Prostate gland (tissue), 2 donors: ENCODE measurements at regions not wholly inside any gene's neighbourhood (a gene's known extent, or its start where the extent isn't known, plus 50 kb on each side); places are given as distances from the start of the nearest gene placed in this dataset.

Experiments used
- DNase-seq: peaks from one replicate; pipeline ENCODE4 v3.0.0-alpha.2; 2019; ENCODE audit warnings: low spot score
- H3K27ac ChIP-seq, 2 donors: fragments of 200-600 bp; sonication (generic); 2 replicates each; pipeline ENCODE4 v1.5.1; 2017 to 2019
- H3K27me3 ChIP-seq: fragments of 200-600 bp; sonication (generic); replicated peaks from 2 replicates; pipeline ENCODE4 v1.5.1; 2019; ENCODE audit not compliant: insufficient read depth
- H3K36me3 ChIP-seq, 2 donors: fragments of 200-600 bp; sonication (generic); 1 replicate in 1 of 2; 2 replicates in 1 of 2; pipeline versions ENCODE4 v1.5.1 to v1.8.1; 2017 to 2019
- H3K4me1 ChIP-seq: fragments of 200-600 bp; sonication (generic); replicated peaks from 2 replicates; pipeline ENCODE4 v1.5.1; 2019
- H3K4me3 ChIP-seq, 2 donors: fragments of 200-600 bp; sonication (generic); 2 replicates each; pipeline ENCODE4 v1.5.1; 2017 to 2019
- H3K9me3 ChIP-seq: fragments of 200-600 bp; sonication (generic); 2 replicates; pipeline ENCODE4 v1.5.1; 2017
- CTCF ChIP-seq, 4 experiments: fragments of 200-600 bp in 2 of 4; fragments of 450-650 bp in 2 of 4; sonication (generic) in 2 of 4; IDR thresholded peaks; 1 replicate in 3 of 4; 2 replicates in 1 of 4; pipeline ENCODE4 v1.5.1; 2016 to 2019; ENCODE audit warnings: antibody characterized with exemption in 4 of 4, mild to moderate bottlenecking in 2 of 4, moderate library complexity in 2 of 4
- POLR2A ChIP-seq: fragments of 450-650 bp; IDR thresholded peaks from one replicate; pipeline ENCODE4 v1.6.1; 2016; ENCODE audit warnings: antibody characterized with exemption, mild to moderate bottlenecking
- POLR2AphosphoS5 ChIP-seq: sonication (generic); formaldehyde crosslinking; IDR thresholded peaks from one replicate; pipeline ENCODE4 v1.6.1; 2017; ENCODE audit warnings: antibody characterized with exemption
- WGBS: methylation state at CpG from one replicate; pipeline ENCODE4 v1.1.5; 2018; 5-methylcytosine and 5-hydroxymethylcytosine counted together
- intact Hi-C: fragments of 100-400 bp; cut with DNase I; formaldehyde crosslinking; loops from one replicate; pipeline ENCODE4 v1.14.2; 2022

DNA sequence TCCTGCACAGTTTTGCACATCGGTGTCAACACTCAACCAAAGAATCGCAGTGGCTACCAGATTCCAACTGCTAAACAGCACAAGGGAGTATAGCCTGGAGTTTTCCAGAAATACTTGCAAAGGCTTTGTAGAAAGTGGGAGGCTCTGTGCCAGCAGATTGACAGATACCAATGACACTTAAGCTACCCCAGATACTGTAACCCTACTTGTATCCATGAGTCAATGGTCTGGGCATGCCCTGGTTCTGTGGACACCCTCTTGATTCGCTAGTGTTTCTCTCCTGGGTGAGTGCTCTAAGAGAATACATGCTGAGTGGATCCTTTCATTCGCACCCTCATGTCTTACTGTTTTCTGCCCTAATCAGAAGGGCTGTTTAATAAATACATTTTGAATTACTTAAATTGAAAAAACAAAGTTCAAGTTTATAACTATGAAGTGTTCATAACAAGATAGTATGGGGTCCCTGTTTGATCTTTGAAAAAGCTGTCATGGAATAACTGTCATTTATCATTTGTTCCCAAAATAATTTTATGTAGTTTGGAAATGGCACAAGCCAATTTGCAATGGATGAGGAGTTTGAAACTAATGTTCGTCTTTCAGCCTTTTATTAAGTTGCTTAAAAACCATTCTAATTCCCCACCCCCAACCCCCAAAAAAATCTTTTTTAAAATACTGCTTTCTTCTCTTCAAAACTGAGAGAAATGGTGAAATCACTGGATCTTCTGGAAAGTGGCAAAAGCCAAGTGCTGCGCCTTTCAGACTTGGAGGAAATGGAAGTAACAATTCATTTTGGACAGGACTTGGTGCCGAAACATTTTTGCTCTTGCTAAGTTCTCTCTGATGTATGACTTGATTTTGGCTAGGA is 600.5 kb upstream of the TENM4 start:
- DNase-seq, result no peak
- H3K4me1 ChIP-seq, result no peaks in the 10 kb centered on the region
- H3K36me3 ChIP-seq, result no peaks in the 10 kb centered on the region
- intact Hi-C loops, result no loop called here
- H3K4me3 ChIP-seq, result no peak overlapping the region
- no peaks in the 10 kb centered on the region for H3K9me3 ChIP-seq
- H3K27me3 ChIP-seq, result no peaks in the 10 kb centered on the region
- no peak overlapping the region for H3K27ac ChIP-seq
- TF ChIP-seq POLR2AphosphoS5 (no peak), POLR2A (no peak)
- WGBS, result 85% methylated on average over 7 of the region's 7 CpGs

- Histone ChIP-seq H3K36me3 (no peaks in the 10 kb centered on the region), H3K4me3 (no peak overlapping the region), H3K27me3 (no peaks in the 10 kb centered on the region), H3K27ac (no peak overlapping the region), H3K4me1 (no peaks in the 10 kb centered on the region), H3K9me3 (no peaks in the 10 kb centered on the region)
- 82% methylated on average over 1 of the region's 1 CpG for WGBS
- TF ChIP-seq POLR2AphosphoS5 (no peak), POLR2A (no peak)
- DNase-seq, result no peak
- intact Hi-C loops, result no loop called here
Measured at GRCh38 chr11:80034801-80035200, 594.0 kb upstream of the TENM4 start.

GRCh38 chr11:80031014-80031600 is 590.3 kb upstream of the TENM4 start:
- Histone ChIP-seq H3K27me3 (no peaks in the 10 kb centered on the region), H3K36me3 (no peaks in the 10 kb centered on the region), H3K4me3 (no peak overlapping the region), H3K9me3 (no peaks in the 10 kb centered on the region), H3K27ac (no peak overlapping the region), H3K4me1 (no peaks in the 10 kb centered on the region)
- TF ChIP-seq POLR2AphosphoS5, result no peak
- no peak for TF ChIP-seq CTCF (IDR thresholded peaks at IDR 0.05)
- TF ChIP-seq POLR2A, result no peak
- intact Hi-C loops, result no loop called here
- DNase-seq, result no peak
- 55% methylated on average over 3 of the region's 3 CpGs for WGBS

- no peak for DNase-seq
- H3K27me3 ChIP-seq, result no peaks in the 10 kb centered on the region
- no peaks in the 10 kb centered on the region for H3K4me1 ChIP-seq
- 64% methylated on average over 3 of the region's 3 CpGs for WGBS
- H3K9me3 ChIP-seq, result no peaks in the 10 kb centered on the region
- no peaks in the 10 kb centered on the region for H3K36me3 ChIP-seq
- TF ChIP-seq POLR2AphosphoS5 (no peak), CTCF (IDR thresholded peaks at IDR 0.05) (no peak), POLR2A (no peak)
- intact Hi-C loops, result no loop called here
- H3K27ac ChIP-seq, result no peak overlapping the region
- H3K4me3 ChIP-seq, result no peak overlapping the region
Measured at GRCh38 chr11:80028998-80029397, 588.2 kb upstream of the TENM4 start.

- no peaks in the 10 kb centered on the region for H3K36me3 ChIP-seq
- WGBS, result 63% methylated on average over 4 of the region's 4 CpGs
- intact Hi-C loops, result no loop called here
- H3K4me1 ChIP-seq, result no peaks in the 10 kb centered on the region
- H3K9me3 ChIP-seq, result no peaks in the 10 kb centered on the region
- no peak overlapping the region for H3K4me3 ChIP-seq
- DNase-seq, result no peak
- no peak overlapping the region for H3K27ac ChIP-seq
- no peaks in the 10 kb centered on the region for H3K27me3 ChIP-seq
- TF ChIP-seq CTCF (IDR thresholded peaks at IDR 0.05) (no peak), POLR2AphosphoS5 (no peak), POLR2A (no peak)
Measured at GRCh38 chr11:80024119-80024518, 583.3 kb upstream of the TENM4 start.

GRCh38 chr11:80023386-80023785 is 582.6 kb upstream of the TENM4 start:
- intact Hi-C loops, result no loop called here
- no peak for TF ChIP-seq POLR2AphosphoS5
- TF ChIP-seq CTCF (IDR thresholded peaks at IDR 0.05), result no peak
- TF ChIP-seq POLR2A, result no peak
- H3K9me3 ChIP-seq, result no peaks in the 10 kb centered on the region
- H3K4me1 ChIP-seq, result no peaks in the 10 kb centered on the region
- no peak overlapping the region for H3K4me3 ChIP-seq
- DNase-seq, result no peak
- no peak overlapping the region for H3K27ac ChIP-seq
- H3K27me3 ChIP-seq, result no peaks in the 10 kb centered on the region
- H3K36me3 ChIP-seq, result no peaks in the 10 kb centered on the region
